ENCODE measurements at regions not wholly inside any gene's neighbourhood (a gene's known extent, or its start where the extent isn't known, plus 50 kb on each side); places are given as distances from the start of the nearest gene placed in this dataset.

GRCh38 chr1:79532555-79532954 is 526.0 kb upstream of the ADGRL4 start:
- Mint-ChIP-seq H3K36me3 (ENCODE audit: insufficient read depth, unreplicated experiment) (peaks cover 5% of the 10 kb centered on the region), H3K4me3 (ENCODE audit: unreplicated experiment) (no peak overlapping the region), H3K27me3 (ENCODE audit: insufficient read depth, unreplicated experiment) (no peaks in the 10 kb centered on the region), H3K27ac (ENCODE audit: unreplicated experiment) (no peak overlapping the region), H3K4me1 (ENCODE audit: low read depth, unreplicated experiment) (no peaks in the 10 kb centered on the region), H3K9me3 (ENCODE audit: unreplicated experiment) (peaks cover 7% of the 10 kb centered on the region)
- Histone ChIP-seq H3K27me3 (replicated peaks; ENCODE audit: control insufficient read depth, insufficient read depth, low read length) (no peaks in the 10 kb centered on the region), H3K9me3 (no peaks in the 10 kb centered on the region), H3K36me3 (ENCODE audit: control insufficient read depth, insufficient read depth, low read length) (no peaks in the 10 kb centered on the region), H3K4me1 (0 out of 2 replicates have a peak, but pooled peaks cover 4% of the 10 kb centered on the region), H3K4me3 (ENCODE audit: low read depth, low read length) (no peak overlapping the region)
- ChIA-PET POLR2A (no interaction called here), CTCF (no interaction called here)
- DNase-seq: no peak
- intact Hi-C loops (cut with micrococcal nuclease; ENCODE audit: unreplicated experiment): no loop called here
- no peak for TF ChIP-seq CTCF (IDR thresholded peaks at IDR 0.05; ENCODE audit: insufficient read depth in 1 of 2, low read depth in 1 of 2, low read length in 1 of 2, severe bottlenecking in 1 of 2, unreplicated experiment in 1 of 2)
- no TSS peak for BruUV-seq (replicated peaks)

- POLR2A ChIA-PET: no interaction called here
- Mint-ChIP-seq H3K36me3 (ENCODE audit: insufficient read depth, unreplicated experiment) (peaks cover 5% of the 10 kb centered on the region), H3K4me3 (ENCODE audit: unreplicated experiment) (no peak overlapping the region), H3K9me3 (ENCODE audit: unreplicated experiment) (peaks cover 7% of the 10 kb centered on the region), H3K27me3 (ENCODE audit: insufficient read depth, unreplicated experiment) (no peaks in the 10 kb centered on the region), H3K27ac (ENCODE audit: unreplicated experiment) (no peak overlapping the region), H3K4me1 (ENCODE audit: low read depth, unreplicated experiment) (no peaks in the 10 kb centered on the region)
- Histone ChIP-seq H3K9me3 (no peaks in the 10 kb centered on the region), H3K4me3 (ENCODE audit: low read depth, low read length) (no peak overlapping the region), H3K4me1 (0 out of 2 replicates have a peak, but pooled peaks cover 4% of the 10 kb centered on the region), H3K36me3 (ENCODE audit: control insufficient read depth, insufficient read depth, low read length) (no peaks in the 10 kb centered on the region), H3K27me3 (replicated peaks; ENCODE audit: control insufficient read depth, insufficient read depth, low read length) (no peaks in the 10 kb centered on the region)
- no peak for DNase-seq
- no TSS peak for BruUV-seq (replicated peaks)
- no peak for TF ChIP-seq CTCF (IDR thresholded peaks at IDR 0.05; ENCODE audit: insufficient read depth in 1 of 2, low read depth in 1 of 2, low read length in 1 of 2, severe bottlenecking in 1 of 2, unreplicated experiment in 1 of 2)
- CTCF ChIA-PET: no interaction called here
- intact Hi-C loops (cut with micrococcal nuclease; ENCODE audit: unreplicated experiment): no loop called here
Observed at GRCh38 chr1:79531790-79532189, 525.3 kb upstream of the ADGRL4 start.

- POLR2A ChIA-PET: no interaction called here
- no peaks in the 10 kb centered on the region for H3K27me3 Mint-ChIP-seq (ENCODE audit: insufficient read depth, unreplicated experiment)
- no peaks in the 10 kb centered on the region for H3K4me1 Mint-ChIP-seq (ENCODE audit: low read depth, unreplicated experiment)
- no peak overlapping the region for H3K4me3 Mint-ChIP-seq (ENCODE audit: unreplicated experiment)
- H3K27ac Mint-ChIP-seq (ENCODE audit: unreplicated experiment): no peak overlapping the region
- Histone ChIP-seq H3K36me3 (ENCODE audit: control insufficient read depth, insufficient read depth, low read length) (no peaks in the 10 kb centered on the region), H3K27me3 (replicated peaks; ENCODE audit: control insufficient read depth, insufficient read depth, low read length) (no peaks in the 10 kb centered on the region), H3K9me3 (no peaks in the 10 kb centered on the region), H3K4me1 (0 out of 2 replicates have a peak, but pooled peaks cover 4% of the 10 kb centered on the region), H3K4me3 (ENCODE audit: low read depth, low read length) (no peak overlapping the region)
- peaks cover 7% of the 10 kb centered on the region for H3K9me3 Mint-ChIP-seq (ENCODE audit: unreplicated experiment)
- peaks cover 5% of the 10 kb centered on the region for H3K36me3 Mint-ChIP-seq (ENCODE audit: insufficient read depth, unreplicated experiment)
- intact Hi-C loops (cut with micrococcal nuclease; ENCODE audit: unreplicated experiment): no loop called here
- TF ChIP-seq CTCF (IDR thresholded peaks at IDR 0.05; ENCODE audit: insufficient read depth in 1 of 2, low read depth in 1 of 2, low read length in 1 of 2, severe bottlenecking in 1 of 2, unreplicated experiment in 1 of 2): no peak
- BruUV-seq (replicated peaks): no TSS peak
- DNase-seq: no peak
- CTCF ChIA-PET: no interaction called here
Observed at GRCh38 chr1:79530476-79530875, 523.9 kb upstream of the ADGRL4 start.

Measured in Caco-2 (cell line).